ENCODE measurements at regions not wholly inside any gene's neighbourhood (a gene's known extent, or its start where the extent isn't known, plus 50 kb on each side); places are given as distances from the start of the nearest gene placed in this dataset.

- no peaks in the 10 kb centered on the region for H3K4me1 ChIP-seq (ENCODE audit: insufficient read depth, low read length)
- no peak overlapping the region for H3K9ac ChIP-seq (ENCODE audit: low read depth, low read length)
- H3K27ac ChIP-seq (ENCODE audit: low read length): no peak overlapping the region
- no peaks in the 10 kb centered on the region for H4K20me1 ChIP-seq (ENCODE audit: insufficient read depth, low read length)
- ATAC-seq (ENCODE audit: insufficient read depth, low read depth) (no peak), DNase-seq (no peak)
- no peaks in the 10 kb centered on the region for H3K27me3 ChIP-seq (ENCODE audit: insufficient read depth, low read length, poor library complexity)
- no peaks in the 10 kb centered on the region for H3K79me2 ChIP-seq (ENCODE audit: insufficient read depth, low read length)
- H3K4me2 ChIP-seq (ENCODE audit: insufficient read depth, low read length): no peak overlapping the region
- H3K4me3 ChIP-seq (ENCODE audit: low read depth in 1 of 2, low read length in 2 of 2): no peak overlapping the region
- no peaks in the 10 kb centered on the region for H3K36me3 ChIP-seq (ENCODE audit: insufficient read depth, low read length)
- no peaks in the 10 kb centered on the region for H3K9me3 ChIP-seq (ENCODE audit: insufficient read depth, low read length, severe bottlenecking)
- no peak overlapping the region for H2AFZ ChIP-seq (ENCODE audit: low read depth, low read length)
- TF ChIP-seq CTCF (IDR thresholded peaks at IDR 0.05; ENCODE audit: borderline replicate concordance, extremely low read depth, low read length, poor library complexity, severe bottlenecking) (no peak), EZH2 (IDR thresholded peaks at IDR 0.05; ENCODE audit: borderline replicate concordance, low read depth, low read length, severe bottlenecking) (no peak)
These were observed 227.3 kb upstream of the NMUR2 start for GRCh38 chr5:152632360-152632759.

DNA sequence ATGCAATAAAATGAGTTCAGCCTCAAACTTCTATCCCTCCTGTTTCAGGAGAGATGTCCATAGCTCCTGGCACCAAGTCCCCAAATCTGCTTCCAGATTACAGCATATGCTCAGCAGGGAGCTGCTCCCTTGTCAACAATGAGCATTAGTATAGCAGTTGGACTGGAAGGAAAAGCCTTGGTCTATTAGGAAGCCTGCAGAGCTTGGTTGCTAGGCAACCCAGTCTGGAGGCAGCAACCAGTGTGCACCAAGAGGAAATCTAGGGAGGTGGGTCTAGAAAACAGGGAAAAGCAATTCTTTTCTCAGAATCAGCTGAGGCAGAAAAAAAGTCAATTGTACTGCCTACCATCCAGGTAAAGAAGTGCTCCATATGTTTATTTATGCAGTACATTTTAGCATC, 229.5 kb upstream of the NMUR2 start:
- H3K4me2 ChIP-seq (ENCODE audit: insufficient read depth, low read length): no peak overlapping the region
- no peak for DNase-seq
- ATAC-seq (ENCODE audit: insufficient read depth, low read depth): no peak
- TF ChIP-seq CTCF (IDR thresholded peaks at IDR 0.05; ENCODE audit: borderline replicate concordance, extremely low read depth, low read length, poor library complexity, severe bottlenecking): no peak
- TF ChIP-seq EZH2 (IDR thresholded peaks at IDR 0.05; ENCODE audit: borderline replicate concordance, low read depth, low read length, severe bottlenecking): no peak
- H4K20me1 ChIP-seq (ENCODE audit: insufficient read depth, low read length): no peaks in the 10 kb centered on the region
- no peak overlapping the region for H3K4me3 ChIP-seq (ENCODE audit: low read depth in 1 of 2, low read length in 2 of 2)
- no peaks in the 10 kb centered on the region for H3K4me1 ChIP-seq (ENCODE audit: insufficient read depth, low read length)
- H3K36me3 ChIP-seq (ENCODE audit: insufficient read depth, low read length): no peaks in the 10 kb centered on the region
- H3K9me3 ChIP-seq (ENCODE audit: insufficient read depth, low read length, severe bottlenecking): no peaks in the 10 kb centered on the region
- no peak overlapping the region for H3K27ac ChIP-seq (ENCODE audit: low read length)
- no peaks in the 10 kb centered on the region for H3K79me2 ChIP-seq (ENCODE audit: insufficient read depth, low read length)
- H3K9ac ChIP-seq (ENCODE audit: low read depth, low read length): no peak overlapping the region
- no peaks in the 10 kb centered on the region for H3K27me3 ChIP-seq (ENCODE audit: insufficient read depth, low read length, poor library complexity)
- H2AFZ ChIP-seq (ENCODE audit: low read depth, low read length): no peak overlapping the region

DNA sequence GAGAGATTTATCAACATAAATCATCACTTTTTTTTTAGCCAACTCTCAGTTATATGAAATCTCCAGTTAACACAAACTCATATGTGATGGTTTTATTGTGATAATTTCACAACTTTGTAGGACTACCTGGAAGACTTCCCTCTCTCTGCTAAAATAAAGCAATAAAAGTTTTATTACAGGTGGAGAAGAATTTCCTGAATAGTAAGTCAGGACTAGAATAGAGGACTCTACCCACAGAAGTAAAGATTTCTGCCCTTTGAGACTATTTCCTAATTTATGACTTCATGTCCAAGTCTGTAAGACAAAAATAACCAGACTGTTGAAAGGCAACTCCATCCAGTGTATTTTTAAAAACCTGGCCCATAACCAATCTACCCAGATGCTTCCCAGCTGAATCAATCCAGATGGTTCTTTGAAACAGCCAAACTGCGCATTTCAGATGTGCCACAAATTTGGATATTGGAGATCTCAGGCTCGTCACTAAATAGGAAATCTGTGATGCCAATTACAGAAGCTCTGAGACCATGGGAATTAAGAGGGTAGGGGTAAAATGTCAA, 234.0 kb upstream of the NMUR2 start:
- H3K4me2 ChIP-seq (ENCODE audit: insufficient read depth, low read length): no peak overlapping the region
- no peak overlapping the region for H3K27ac ChIP-seq (ENCODE audit: low read length)
- no peaks in the 10 kb centered on the region for H4K20me1 ChIP-seq (ENCODE audit: insufficient read depth, low read length)
- no peaks in the 10 kb centered on the region for H3K36me3 ChIP-seq (ENCODE audit: insufficient read depth, low read length)
- no peaks in the 10 kb centered on the region for H3K9me3 ChIP-seq (ENCODE audit: insufficient read depth, low read length, severe bottlenecking)
- ATAC-seq (ENCODE audit: insufficient read depth, low read depth): no peak
- H2AFZ ChIP-seq (ENCODE audit: low read depth, low read length): no peak overlapping the region
- H3K27me3 ChIP-seq (ENCODE audit: insufficient read depth, low read length, poor library complexity): no peaks in the 10 kb centered on the region
- no peak overlapping the region for H3K9ac ChIP-seq (ENCODE audit: low read depth, low read length)
- no peak for DNase-seq
- H3K4me3 ChIP-seq (ENCODE audit: low read depth in 1 of 2, low read length in 2 of 2): no peak overlapping the region
- TF ChIP-seq CTCF (IDR thresholded peaks at IDR 0.05; ENCODE audit: borderline replicate concordance, extremely low read depth, low read length, poor library complexity, severe bottlenecking): no peak
- no peak for TF ChIP-seq EZH2 (IDR thresholded peaks at IDR 0.05; ENCODE audit: borderline replicate concordance, low read depth, low read length, severe bottlenecking)
- H3K79me2 ChIP-seq (ENCODE audit: insufficient read depth, low read length): no peaks in the 10 kb centered on the region
- H3K4me1 ChIP-seq (ENCODE audit: insufficient read depth, low read length): no peaks in the 10 kb centered on the region

Measured in DND-41 (cell line).